HEK293 (cell line): ENCODE measurements at regions not wholly inside any gene's neighbourhood (a gene's known extent, or its start where the extent isn't known, plus 50 kb on each side); places are given as distances from the start of the nearest gene placed in this dataset.

Experiments
- CTCF ChIA-PET: fragments of 350-600 bp; formaldehyde crosslinking; extraction: SDS; loops from one replicate; lab custom pipeline; 2021; ENCODE audit warnings: antibody characterized with exemption; lab: Yijun Ruan, JAX
- POLR2A ChIA-PET: fragments of 300-600 bp; formaldehyde crosslinking; extraction: SDS; loops from one replicate; lab custom pipeline; 2020; ENCODE audit warnings: antibody characterized with exemption, inconsistent platforms; lab: Yijun Ruan, JAX
- H3K27ac ChIP-seq: fragments of 200-500 bp; sonication (Bioruptor generic); 2 replicates; pipeline ENCODE4 v1.5.1; 2014; ENCODE audit warnings: low read depth, low read length, control low read depth, inconsistent platforms; ENCODE audit errors: extremely low read depth
- H3K36me3 ChIP-seq, 2 experiments: fragments of 200-500 bp in 1 of 2; sonication (Bioruptor generic) in 1 of 2; 1 replicate in 1 of 2; 2 replicates in 1 of 2; pipeline ENCODE4 v1.5.1; 2014 to 2017; ENCODE audit warnings: inconsistent platforms in 2 of 2, low read length in 2 of 2; ENCODE audit not compliant: control insufficient read depth in 2 of 2, insufficient read depth in 1 of 2
- H3K4me1 ChIP-seq: fragments of 200-500 bp; sonication (Bioruptor generic); 2 replicates; pipeline ENCODE4 v1.5.1; 2014; ENCODE audit warnings: mild to moderate bottlenecking, low read length, inconsistent platforms; ENCODE audit not compliant: control insufficient read depth, insufficient read depth
- H3K4me3 ChIP-seq: 2 replicates; pipeline ENCODE4 v1.5.1; 2011; ENCODE audit warnings: low read depth, mild to moderate bottlenecking, control low read depth, low read length, moderate library complexity
- H3K9me3 ChIP-seq: fragments of 200-500 bp; sonication (Bioruptor generic); 2 replicates; pipeline ENCODE4 v1.5.1; 2014; ENCODE audit warnings: low read depth, low read length, inconsistent platforms; ENCODE audit not compliant: control insufficient read depth, insufficient read depth
- HOXA7 ChIP-seq: sonication (generic); formaldehyde crosslinking; IDR thresholded peaks from 2 replicates; pipeline ENCODE4 v1.8.1; 2022; ENCODE audit warnings: missing genetic modification reagents, borderline replicate concordance
- KLF9 ChIP-seq: fragments of 450-650 bp; formaldehyde crosslinking; IDR thresholded peaks from 2 replicates; pipeline ENCODE4 v1.5.1; 2016; ENCODE audit warnings: missing biosample characterization, missing genetic modification characterization, low read depth
- REPIN1 ChIP-seq: fragments of 450-650 bp; formaldehyde crosslinking; IDR thresholded peaks from 2 replicates; pipeline ENCODE4 v1.5.1; 2017; ENCODE audit warnings: missing biosample characterization, missing genetic modification characterization, low read depth
- SP3 ChIP-seq: fragments of 450-650 bp; formaldehyde crosslinking; IDR thresholded peaks from 2 replicates; pipeline ENCODE4 v1.5.1; 2016; ENCODE audit warnings: missing biosample characterization, missing genetic modification characterization
- ZIC2 ChIP-seq: fragments of 450-650 bp; formaldehyde crosslinking; IDR thresholded peaks from 2 replicates; pipeline ENCODE4 v1.5.1; 2016; ENCODE audit warnings: missing biosample characterization, missing genetic modification characterization
- ZNF138 ChIP-seq: fragments of 450-650 bp; formaldehyde crosslinking; IDR thresholded peaks from 2 replicates; pipeline ENCODE4 v1.5.1; 2016; ENCODE audit warnings: missing biosample characterization, missing genetic modification characterization, borderline replicate concordance
- ZNF19 ChIP-seq: fragments of 450-650 bp; formaldehyde crosslinking; IDR thresholded peaks from 2 replicates; pipeline ENCODE4; 2016; ENCODE audit warnings: missing biosample characterization, missing genetic modification characterization, low read depth
- ZNF274 ChIP-seq, 2 experiments: fragments of 200-500 bp in 1 of 2; fragments of 450-650 bp in 1 of 2; sonication (Bioruptor generic) in 1 of 2; formaldehyde crosslinking in 1 of 2; IDR thresholded peaks; 2 replicates each; pipeline versions ENCODE4 v1.5.1 to v1.6.1; 2014 to 2016; ENCODE audit warnings: borderline replicate concordance in 1 of 2, inconsistent platforms in 1 of 2, low read length in 1 of 2, missing biosample characterization in 1 of 2, missing genetic modification characterization in 1 of 2
- ZNF561 ChIP-seq: fragments of 450-650 bp; IDR thresholded peaks from 2 replicates; pipeline ENCODE4 v1.5.1; 2018; ENCODE audit warnings: missing biosample characterization, missing genetic modification characterization, borderline replicate concordance
- TF ChIP-seq, protein P1 (sequence below): fragments of 450-650 bp; formaldehyde crosslinking; IDR thresholded peaks from 2 replicates; pipeline ENCODE4 v1.5.1; 2016; ENCODE audit warnings: missing biosample characterization, missing genetic modification characterization
- TF ChIP-seq, protein P2 (sequence below): fragments of 450-650 bp; formaldehyde crosslinking; IDR thresholded peaks from 2 replicates; pipeline ENCODE4 v1.5.1; 2016; ENCODE audit warnings: missing biosample characterization, missing genetic modification characterization, borderline replicate concordance
- TF ChIP-seq, protein P3 (sequence below): fragments of 450-650 bp; formaldehyde crosslinking; IDR thresholded peaks from 2 replicates; pipeline ENCODE4 v1.5.1; 2016; ENCODE audit warnings: missing biosample characterization, missing genetic modification characterization, borderline replicate concordance
- TF ChIP-seq, protein P4 (sequence below): IDR thresholded peaks from 2 replicates; pipeline ENCODE4 v1.6.1; 2011; ENCODE audit warnings: mild to moderate bottlenecking, low read depth, low read length, borderline replicate concordance
- TF ChIP-seq, protein P5 (sequence below): fragments of 450-650 bp; formaldehyde crosslinking; IDR thresholded peaks from 2 replicates; pipeline ENCODE4 v1.5.1; 2016; ENCODE audit warnings: missing biosample characterization, missing genetic modification characterization

DNA sequence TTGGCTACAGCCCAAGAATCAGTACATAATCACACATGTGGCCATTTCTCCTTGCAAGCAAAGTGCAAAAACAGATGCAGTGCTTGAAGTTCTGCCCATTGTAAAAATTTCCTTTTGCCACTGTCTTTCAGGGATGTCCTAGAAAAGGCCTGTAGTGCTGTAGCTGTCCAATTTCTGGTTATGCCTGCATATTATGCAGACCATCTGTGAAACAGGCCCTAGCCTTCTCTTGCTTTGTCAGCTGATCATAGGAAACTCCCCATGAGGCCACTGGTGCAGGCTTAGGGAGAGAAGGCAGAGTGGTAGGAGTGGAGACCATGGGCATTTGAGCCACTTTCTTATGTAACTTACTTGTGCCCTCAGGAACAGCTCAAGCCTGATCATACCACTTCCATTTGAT lies 130.4 kb upstream of the GABRA2 start (continued):
- TF ChIP-seq, protein P1, sequence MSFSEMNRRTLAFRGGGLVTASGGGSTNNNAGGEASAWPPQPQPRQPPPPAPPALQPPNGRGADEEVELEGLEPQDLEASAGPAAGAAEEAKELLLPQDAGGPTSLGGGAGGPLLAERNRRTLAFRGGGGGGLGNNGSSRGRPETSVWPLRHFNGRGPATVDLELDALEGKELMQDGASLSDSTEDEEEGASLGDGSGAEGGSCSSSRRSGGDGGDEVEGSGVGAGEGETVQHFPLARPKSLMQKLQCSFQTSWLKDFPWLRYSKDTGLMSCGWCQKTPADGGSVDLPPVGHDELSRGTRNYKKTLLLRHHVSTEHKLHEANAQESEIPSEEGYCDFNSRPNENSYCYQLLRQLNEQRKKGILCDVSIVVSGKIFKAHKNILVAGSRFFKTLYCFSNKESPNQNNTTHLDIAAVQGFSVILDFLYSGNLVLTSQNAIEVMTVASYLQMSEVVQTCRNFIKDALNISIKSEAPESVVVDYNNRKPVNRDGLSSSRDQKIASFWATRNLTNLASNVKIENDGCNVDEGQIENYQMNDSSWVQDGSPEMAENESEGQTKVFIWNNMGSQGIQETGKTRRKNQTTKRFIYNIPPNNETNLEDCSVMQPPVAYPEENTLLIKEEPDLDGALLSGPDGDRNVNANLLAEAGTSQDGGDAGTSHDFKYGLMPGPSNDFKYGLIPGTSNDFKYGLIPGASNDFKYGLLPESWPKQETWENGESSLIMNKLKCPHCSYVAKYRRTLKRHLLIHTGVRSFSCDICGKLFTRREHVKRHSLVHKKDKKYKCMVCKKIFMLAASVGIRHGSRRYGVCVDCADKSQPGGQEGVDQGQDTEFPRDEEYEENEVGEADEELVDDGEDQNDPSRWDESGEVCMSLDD (tag by site-specific recombination): no peak
- TF ChIP-seq, all 188 proteins: peak for 0

DNA sequence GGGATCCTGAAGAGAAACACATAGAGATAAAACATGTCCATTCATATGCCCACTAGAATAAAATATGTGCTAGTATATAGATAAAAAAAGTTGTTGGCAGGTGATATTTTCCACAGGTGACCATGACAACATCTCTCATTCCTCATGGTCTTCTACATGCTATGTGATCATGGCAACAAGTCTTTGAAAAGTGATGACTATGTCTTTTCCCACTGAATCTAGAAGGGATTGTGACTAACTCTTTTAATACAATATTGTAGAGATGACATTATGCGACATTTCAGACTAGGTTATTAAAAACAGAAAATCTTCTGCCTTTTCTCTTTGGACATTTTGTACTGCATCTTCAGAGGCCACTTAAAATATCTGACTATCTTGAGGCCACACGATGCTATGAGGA lies 126.0 kb upstream of the GABRA2 start:
- TF ChIP-seq ZNF561 (tag by site-specific recombination): no peak
- TF ChIP-seq HOXA7 (CRISPR knock-in tag): no peak
- TF ChIP-seq ZNF274 (IDR thresholded peaks at IDR 0.05; ENCODE audit: low read length): no peak
- TF ChIP-seq ZNF274 (tag by site-specific recombination; IDR thresholded peaks at IDR 0.05; ENCODE audit: borderline replicate concordance): no peak
- TF ChIP-seq, protein P2, sequence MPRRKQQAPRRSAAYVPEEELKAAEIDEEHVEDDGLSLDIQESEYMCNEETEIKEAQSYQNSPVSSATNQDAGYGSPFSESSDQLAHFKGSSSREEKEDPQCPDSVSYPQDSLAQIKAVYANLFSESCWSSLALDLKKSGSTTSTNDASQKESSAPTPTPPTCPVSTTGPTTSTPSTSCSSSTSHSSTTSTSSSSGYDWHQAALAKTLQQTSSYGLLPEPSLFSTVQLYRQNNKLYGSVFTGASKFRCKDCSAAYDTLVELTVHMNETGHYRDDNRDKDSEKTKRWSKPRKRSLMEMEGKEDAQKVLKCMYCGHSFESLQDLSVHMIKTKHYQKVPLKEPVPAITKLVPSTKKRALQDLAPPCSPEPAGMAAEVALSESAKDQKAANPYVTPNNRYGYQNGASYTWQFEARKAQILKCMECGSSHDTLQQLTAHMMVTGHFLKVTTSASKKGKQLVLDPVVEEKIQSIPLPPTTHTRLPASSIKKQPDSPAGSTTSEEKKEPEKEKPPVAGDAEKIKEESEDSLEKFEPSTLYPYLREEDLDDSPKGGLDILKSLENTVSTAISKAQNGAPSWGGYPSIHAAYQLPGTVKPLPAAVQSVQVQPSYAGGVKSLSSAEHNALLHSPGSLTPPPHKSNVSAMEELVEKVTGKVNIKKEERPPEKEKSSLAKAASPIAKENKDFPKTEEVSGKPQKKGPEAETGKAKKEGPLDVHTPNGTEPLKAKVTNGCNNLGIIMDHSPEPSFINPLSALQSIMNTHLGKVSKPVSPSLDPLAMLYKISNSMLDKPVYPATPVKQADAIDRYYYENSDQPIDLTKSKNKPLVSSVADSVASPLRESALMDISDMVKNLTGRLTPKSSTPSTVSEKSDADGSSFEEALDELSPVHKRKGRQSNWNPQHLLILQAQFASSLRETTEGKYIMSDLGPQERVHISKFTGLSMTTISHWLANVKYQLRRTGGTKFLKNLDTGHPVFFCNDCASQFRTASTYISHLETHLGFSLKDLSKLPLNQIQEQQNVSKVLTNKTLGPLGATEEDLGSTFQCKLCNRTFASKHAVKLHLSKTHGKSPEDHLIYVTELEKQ: no peak
- TF ChIP-seq KLF9 (tag by site-specific recombination): no peak
- TF ChIP-seq ZIC2 (tag by site-specific recombination): no peak
- Histone ChIP-seq H3K27ac (no peak overlapping the region), H3K4me1 (no peaks in the 10 kb centered on the region), H3K9me3 (no peaks in the 10 kb centered on the region), H3K36me3 (no peaks in the 10 kb centered on the region), H3K4me3 (no peak overlapping the region)
- POLR2A ChIA-PET: no interaction called here
- CTCF ChIA-PET: no interaction called here

DNA sequence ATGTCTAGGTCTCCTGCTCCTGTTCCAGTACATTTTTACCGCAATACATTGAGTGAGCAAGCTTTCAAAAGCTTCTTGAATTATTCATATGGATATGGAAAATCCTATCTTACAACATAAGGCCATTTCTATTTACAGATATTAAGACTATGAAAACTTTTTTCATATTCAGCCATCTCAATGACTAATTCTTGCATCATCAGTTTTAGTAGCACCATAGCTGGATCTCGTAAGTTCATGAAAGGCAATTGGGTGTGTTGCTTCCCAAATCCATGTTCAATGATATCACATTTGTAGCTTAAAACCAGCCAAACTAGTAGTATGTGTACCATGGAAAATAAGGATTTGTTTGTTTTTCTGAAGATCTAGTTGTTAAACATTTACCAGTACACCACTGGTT lies 118.3 kb upstream of the GABRA2 start:
- Histone ChIP-seq H3K4me3 (no peak overlapping the region), H3K4me1 (no peaks in the 10 kb centered on the region), H3K9me3 (no peaks in the 10 kb centered on the region), H3K27ac (no peak overlapping the region), H3K36me3 (no peaks in the 10 kb centered on the region)
- POLR2A ChIA-PET: no interaction called here
- CTCF ChIA-PET: interaction anchor here (0.6 kb wide), 1 partner anchor 449 kb away, joined by 3 read pairs; no protein-coding TSS in a partner anchor
- TF ChIP-seq, protein P3, sequence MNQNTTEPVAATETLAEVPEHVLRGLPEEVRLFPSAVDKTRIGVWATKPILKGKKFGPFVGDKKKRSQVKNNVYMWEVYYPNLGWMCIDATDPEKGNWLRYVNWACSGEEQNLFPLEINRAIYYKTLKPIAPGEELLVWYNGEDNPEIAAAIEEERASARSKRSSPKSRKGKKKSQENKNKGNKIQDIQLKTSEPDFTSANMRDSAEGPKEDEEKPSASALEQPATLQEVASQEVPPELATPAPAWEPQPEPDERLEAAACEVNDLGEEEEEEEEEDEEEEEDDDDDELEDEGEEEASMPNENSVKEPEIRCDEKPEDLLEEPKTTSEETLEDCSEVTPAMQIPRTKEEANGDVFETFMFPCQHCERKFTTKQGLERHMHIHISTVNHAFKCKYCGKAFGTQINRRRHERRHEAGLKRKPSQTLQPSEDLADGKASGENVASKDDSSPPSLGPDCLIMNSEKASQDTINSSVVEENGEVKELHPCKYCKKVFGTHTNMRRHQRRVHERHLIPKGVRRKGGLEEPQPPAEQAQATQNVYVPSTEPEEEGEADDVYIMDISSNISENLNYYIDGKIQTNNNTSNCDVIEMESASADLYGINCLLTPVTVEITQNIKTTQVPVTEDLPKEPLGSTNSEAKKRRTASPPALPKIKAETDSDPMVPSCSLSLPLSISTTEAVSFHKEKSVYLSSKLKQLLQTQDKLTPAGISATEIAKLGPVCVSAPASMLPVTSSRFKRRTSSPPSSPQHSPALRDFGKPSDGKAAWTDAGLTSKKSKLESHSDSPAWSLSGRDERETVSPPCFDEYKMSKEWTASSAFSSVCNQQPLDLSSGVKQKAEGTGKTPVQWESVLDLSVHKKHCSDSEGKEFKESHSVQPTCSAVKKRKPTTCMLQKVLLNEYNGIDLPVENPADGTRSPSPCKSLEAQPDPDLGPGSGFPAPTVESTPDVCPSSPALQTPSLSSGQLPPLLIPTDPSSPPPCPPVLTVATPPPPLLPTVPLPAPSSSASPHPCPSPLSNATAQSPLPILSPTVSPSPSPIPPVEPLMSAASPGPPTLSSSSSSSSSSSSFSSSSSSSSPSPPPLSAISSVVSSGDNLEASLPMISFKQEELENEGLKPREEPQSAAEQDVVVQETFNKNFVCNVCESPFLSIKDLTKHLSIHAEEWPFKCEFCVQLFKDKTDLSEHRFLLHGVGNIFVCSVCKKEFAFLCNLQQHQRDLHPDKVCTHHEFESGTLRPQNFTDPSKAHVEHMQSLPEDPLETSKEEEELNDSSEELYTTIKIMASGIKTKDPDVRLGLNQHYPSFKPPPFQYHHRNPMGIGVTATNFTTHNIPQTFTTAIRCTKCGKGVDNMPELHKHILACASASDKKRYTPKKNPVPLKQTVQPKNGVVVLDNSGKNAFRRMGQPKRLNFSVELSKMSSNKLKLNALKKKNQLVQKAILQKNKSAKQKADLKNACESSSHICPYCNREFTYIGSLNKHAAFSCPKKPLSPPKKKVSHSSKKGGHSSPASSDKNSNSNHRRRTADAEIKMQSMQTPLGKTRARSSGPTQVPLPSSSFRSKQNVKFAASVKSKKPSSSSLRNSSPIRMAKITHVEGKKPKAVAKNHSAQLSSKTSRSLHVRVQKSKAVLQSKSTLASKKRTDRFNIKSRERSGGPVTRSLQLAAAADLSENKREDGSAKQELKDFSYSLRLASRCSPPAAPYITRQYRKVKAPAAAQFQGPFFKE (tag by site-specific recombination): no peak
- TF ChIP-seq ZNF19 (tag by site-specific recombination): no peak
- TF ChIP-seq REPIN1 (tag by site-specific recombination): no peak
- TF ChIP-seq, protein P4, sequence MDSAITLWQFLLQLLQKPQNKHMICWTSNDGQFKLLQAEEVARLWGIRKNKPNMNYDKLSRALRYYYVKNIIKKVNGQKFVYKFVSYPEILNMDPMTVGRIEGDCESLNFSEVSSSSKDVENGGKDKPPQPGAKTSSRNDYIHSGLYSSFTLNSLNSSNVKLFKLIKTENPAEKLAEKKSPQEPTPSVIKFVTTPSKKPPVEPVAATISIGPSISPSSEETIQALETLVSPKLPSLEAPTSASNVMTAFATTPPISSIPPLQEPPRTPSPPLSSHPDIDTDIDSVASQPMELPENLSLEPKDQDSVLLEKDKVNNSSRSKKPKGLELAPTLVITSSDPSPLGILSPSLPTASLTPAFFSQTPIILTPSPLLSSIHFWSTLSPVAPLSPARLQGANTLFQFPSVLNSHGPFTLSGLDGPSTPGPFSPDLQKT: no peak
- no peak for TF ChIP-seq SP3 (tag by site-specific recombination)
- TF ChIP-seq ZNF138 (tag by site-specific recombination): no peak
- TF ChIP-seq, protein P5, sequence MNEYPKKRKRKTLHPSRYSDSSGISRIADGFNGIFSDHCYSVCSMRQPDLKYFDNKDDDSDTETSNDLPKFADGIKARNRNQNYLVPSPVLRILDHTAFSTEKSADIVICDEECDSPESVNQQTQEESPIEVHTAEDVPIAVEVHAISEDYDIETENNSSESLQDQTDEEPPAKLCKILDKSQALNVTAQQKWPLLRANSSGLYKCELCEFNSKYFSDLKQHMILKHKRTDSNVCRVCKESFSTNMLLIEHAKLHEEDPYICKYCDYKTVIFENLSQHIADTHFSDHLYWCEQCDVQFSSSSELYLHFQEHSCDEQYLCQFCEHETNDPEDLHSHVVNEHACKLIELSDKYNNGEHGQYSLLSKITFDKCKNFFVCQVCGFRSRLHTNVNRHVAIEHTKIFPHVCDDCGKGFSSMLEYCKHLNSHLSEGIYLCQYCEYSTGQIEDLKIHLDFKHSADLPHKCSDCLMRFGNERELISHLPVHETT (tag by site-specific recombination): no peak
- TF ChIP-seq, protein P1 (tag by site-specific recombination): no peak
